Ishikawa (cell line): ENCODE measurements at regions not wholly inside any gene's neighbourhood (a gene's known extent, or its start where the extent isn't known, plus 50 kb on each side); places are given as distances from the start of the nearest gene placed in this dataset.

ENCODE experiments used
- EGR1 ChIP-seq: IDR thresholded peaks from 2 replicates; pipeline ENCODE4 v1.6.1; 2012
- MAX ChIP-seq: IDR thresholded peaks from 2 replicates; pipeline ENCODE4 v1.6.1; 2012
- TEAD4 ChIP-seq: IDR thresholded peaks from 2 replicates; pipeline ENCODE4 v1.6.1; 2012
- YY1 ChIP-seq: IDR thresholded peaks from 2 replicates; pipeline ENCODE4 v1.6.1; 2012; ENCODE audit warnings: low read depth

- no peak for TF ChIP-seq YY1
- no peak for TF ChIP-seq EGR1
- TF ChIP-seq TEAD4 = no peak
- TF ChIP-seq MAX = no peak
Measured at GRCh38 chr17:51479303-51479702, 219.0 kb downstream of the UTP18 start.
